ENCODE measurements at regions not wholly inside any gene's neighbourhood (a gene's known extent, or its start where the extent isn't known, plus 50 kb on each side); places are given as distances from the start of the nearest gene placed in this dataset.

GRCh38 chr3:81936817-81937216, 175.4 kb upstream of the GBE1 start:
- DNase-seq: no peak

DNA sequence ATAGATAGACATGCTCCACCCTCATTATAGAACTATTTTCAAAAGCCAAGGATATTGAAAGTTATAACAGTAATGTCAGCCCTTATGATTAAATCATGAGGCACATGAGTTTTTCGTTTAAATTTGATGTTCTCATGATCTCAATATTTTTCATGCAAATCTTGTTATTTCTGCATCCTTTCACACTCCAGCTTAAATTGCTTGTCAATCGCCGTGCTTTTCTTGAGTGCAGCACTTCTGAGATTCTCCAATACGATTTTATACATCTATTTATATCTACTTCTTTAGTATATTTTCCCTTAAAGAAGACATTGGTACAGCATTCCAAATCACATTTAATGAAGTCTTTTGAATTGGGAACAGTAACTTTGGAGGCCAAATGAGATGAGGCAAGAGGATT, 171.2 kb upstream of the GBE1 start:
- no peak for DNase-seq

- no peak for DNase-seq
These were observed 170.1 kb upstream of the GBE1 start for GRCh38 chr3:81931265-81932251.

GRCh38 chr3:81929697-81930096, 168.3 kb upstream of the GBE1 start:
- no peak for DNase-seq

- no peak for DNase-seq
These were observed 166.4 kb upstream of the GBE1 start for GRCh38 chr3:81927811-81928210.

DNA sequence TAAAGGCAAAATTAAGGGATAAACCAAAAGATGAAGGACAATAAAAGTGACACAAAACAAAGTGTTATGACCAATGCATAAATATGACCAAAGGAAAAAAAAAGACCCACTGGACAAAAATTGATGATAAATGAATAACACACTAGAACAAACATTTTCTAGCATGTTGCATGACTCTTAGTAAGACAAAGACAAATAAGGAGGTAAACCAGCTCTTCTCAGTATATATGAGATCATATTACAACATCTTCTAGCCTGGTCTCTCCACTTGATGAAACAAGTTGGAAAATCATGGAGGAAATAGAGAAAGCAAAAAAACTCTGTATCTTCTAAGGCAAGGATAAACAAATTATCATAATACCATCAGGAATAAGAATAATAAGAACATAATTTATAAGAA, 163.9 kb upstream of the GBE1 start:
- no peak for DNase-seq

- DNase-seq: no peak
These were observed 161.6 kb upstream of the GBE1 start for GRCh38 chr3:81923038-81923437.

- DNase-seq: no peak
These were observed 161.0 kb upstream of the GBE1 start for GRCh38 chr3:81922404-81922803.

DNA sequence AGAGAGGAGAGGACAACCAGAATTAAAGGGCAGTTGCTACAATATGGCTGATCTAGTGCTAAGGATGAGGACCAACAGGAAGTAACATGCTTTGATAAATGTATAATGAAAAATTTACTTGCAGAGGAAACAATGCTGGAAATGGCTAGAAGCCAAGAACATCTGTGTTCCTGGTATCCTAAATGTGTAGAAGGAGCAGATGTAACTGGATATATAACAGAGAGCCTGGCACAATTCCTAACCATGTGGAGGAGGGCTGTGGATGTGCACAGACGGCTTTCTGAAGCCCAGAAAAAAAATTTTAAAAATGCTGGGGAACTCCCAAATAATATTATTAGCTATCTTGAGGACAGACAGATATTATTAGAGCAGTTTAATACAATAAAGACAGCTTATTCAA, 159.4 kb upstream of the GBE1 start:
- no peak for DNase-seq

DNA sequence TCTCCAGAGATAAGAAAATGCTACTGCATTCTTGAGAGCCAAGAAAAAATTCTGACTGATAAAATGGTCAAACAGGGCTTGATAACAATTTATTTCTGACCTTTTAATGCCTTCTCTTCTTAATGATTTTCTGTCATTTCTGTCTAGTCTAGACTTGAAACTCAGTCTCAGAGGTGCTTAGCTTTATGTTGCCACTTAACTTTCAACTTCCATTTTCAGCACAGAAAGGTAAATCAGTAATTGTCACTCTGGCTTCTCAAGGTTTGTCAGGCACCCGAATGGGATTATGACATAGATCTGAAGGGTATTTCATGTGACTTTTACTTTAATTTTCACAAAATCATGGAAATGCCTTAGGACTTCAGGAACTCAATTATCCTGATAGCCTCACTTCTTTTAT, 155.4 kb upstream of the GBE1 start:
- no peak for DNase-seq

DNA sequence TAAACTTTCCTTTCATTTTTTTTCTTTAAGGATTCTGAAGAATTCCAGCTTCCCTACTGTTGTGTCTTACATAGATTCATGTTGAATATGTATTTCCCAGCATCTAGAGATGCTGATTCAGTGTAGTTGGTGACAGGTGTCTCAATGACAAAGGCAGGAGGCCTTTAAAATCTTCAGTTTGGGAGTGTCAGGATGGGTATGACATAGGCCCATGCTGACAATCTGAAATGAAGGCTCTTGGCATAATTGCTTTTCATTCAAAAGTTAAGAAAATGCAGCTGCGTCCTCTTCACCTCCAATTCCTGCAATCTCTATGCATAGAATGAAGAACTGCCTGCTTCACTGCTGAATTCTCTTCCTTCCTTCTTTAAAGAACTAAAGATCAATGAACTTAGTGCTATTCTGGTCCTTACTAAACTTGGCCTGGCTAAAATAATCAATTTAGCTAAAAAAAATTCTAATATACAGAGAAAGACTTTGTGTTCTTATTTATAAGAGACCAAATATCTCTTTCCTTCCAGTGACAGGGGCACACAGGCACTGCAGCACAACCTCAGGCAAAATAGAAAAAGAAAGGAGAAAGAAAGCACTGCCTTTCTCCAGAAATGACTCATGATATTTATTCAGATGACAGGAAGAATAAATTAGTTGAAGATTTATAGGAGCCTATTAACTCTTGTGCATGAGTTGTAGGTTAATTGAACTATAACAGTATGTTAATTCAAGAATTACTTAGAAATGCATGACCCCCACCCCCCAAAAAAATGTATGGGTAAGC, 152.6 kb upstream of the GBE1 start:
- DNase-seq: no peak

DNA sequence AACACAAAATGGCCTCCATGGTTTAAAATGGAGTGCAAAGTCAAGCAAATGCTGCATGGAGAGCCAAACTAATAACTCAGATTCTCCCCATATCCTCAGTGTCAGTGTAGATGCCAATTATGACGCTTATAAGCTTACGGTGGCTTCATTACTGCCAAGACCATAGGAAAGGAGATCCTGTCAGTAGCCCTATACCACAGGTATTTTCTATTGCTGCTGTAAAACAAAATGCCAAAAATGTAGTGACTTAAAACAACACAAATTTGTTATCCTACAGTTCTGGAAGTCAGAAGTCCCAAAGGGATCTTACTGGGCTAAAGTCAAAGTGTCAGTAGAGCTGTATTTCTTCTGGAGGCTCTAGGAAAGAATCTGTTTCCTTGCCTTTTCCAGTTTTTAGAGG, 149.8 kb upstream of the GBE1 start:
- no peak for DNase-seq

- DNase-seq: no peak
These were observed 148.9 kb upstream of the GBE1 start for GRCh38 chr3:81910244-81910852.

DNA sequence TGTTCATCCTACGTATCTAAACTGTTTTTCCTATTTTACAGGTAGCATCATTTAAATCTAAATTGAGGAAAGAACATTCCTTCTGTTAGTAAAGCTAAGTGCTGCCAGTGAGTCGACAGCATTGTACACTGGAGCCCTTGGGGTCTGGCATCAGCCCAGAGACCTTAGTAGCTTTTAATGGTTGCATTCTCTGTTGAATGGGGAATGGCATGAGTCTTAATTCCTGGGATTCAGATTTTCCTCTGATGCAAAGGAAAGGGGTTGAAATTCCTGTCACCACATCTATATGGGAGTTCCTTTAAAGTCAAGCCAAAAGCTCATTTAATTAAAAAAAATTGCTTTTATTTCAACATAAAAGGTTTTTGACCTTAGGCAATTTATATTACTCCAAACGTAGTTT, 148.4 kb upstream of the GBE1 start:
- no peak for DNase-seq

- no peak for DNase-seq
These were observed 147.1 kb upstream of the GBE1 start for GRCh38 chr3:81908561-81908960.

DNA sequence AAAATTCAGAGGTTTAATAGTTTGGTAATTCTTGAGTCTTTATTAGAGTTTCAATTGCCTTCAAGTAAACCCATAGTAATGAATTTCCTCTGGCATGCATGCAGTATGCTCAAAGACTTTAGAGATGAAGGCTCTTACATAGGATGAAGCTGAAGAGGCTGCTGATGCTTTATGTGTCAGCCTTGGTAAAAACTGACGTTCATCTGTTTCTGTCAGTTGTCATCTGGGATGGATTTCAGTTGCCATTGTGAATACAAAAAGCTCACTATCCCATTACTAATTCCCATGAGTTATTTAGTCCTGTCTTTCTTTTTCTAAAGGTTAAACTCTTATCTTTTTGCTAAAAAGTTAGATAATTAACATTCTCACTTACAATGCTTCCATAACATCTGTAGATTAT, 136.9 kb upstream of the GBE1 start:
- DNase-seq: no peak

DNA sequence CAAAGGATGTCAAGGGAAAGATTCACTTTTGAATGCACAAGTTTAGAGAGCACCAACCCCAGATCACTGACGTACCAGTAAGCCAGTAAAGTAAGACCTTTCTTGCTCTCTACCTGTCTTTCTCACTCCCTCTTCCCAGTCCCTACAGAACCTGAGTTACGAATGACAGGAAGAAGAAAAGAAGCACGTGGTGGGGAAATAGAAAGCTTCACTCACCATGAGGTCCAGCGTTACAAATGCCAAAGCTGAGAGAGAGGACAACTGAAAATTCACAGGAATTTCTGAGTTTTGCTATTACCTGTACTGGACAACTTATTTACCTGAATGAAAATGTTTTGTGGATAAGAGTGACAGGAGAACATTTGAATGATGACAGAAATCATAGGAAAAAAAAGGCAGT, 133.2 kb upstream of the GBE1 start:
- no peak for DNase-seq

- no peak for DNase-seq
These were observed 129.8 kb upstream of the GBE1 start for GRCh38 chr3:81891055-81891895.

GRCh38 chr3:81888914-81889557, 127.6 kb upstream of the GBE1 start:
- no peak for DNase-seq

- no peak for DNase-seq
These were observed 126.0 kb upstream of the GBE1 start for GRCh38 chr3:81887448-81887847.

DNA sequence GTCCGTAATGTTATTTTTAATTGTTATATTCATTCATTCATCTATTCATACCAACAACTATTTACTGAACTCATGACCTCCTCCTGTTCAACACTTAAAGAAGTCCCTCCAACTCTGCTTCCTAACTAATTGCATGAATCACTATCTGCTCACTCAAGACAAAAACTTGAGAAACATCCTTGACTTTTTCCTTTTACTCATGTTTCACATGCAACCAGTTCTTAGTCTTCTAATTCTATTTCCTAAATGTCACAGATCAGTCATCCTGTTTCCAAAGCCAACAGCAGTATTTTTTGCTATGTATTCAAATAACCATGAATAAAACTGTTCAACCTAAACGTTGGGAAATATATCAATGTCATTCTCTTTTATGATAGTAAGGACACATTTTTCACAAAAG, 124.6 kb upstream of the GBE1 start:
- DNase-seq: no peak

GRCh38 chr3:81884791-81885190, 123.3 kb upstream of the GBE1 start:
- DNase-seq: no peak
